ENCODE measurements at regions not wholly inside any gene's neighbourhood (a gene's known extent, or its start where the extent isn't known, plus 50 kb on each side); places are given as distances from the start of the nearest gene placed in this dataset.

DNA sequence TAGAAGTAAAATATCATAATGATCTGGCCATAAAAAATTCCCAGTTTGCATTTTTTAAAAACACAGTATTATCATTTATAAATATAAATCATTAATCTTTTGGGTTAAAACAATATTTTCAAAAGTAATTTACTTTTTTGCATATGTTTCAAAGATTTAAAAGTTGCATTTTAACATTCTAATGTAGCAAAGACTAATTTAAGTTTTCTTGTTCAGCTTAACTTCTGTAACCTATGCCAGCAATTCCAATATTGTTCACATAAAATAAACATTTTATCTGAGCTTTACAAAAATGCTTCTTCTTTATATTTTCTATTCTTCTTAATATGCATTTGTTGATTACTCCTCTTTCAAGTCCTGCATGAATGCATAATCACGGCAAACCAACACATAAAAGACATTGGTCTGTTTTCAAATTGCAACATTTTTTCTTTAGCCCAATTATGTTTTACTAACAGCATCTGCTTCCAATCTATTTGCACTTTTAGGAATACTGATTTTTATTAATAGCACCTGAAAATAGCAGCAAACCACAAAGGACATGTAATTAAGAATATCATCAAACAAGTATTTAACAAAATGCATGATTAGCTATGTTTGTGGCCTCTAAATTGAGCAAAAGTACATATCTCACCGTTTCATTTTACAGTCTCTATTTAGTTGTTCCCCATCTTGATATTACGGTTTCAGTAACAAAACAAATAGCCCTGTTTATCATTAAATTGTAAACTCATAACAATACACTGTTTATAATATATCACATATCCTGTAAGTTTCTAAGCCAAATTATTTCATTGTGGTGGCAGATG, 286.9 kb upstream of the NFE2L3 start:
- TF ChIP-seq, protein P1, sequence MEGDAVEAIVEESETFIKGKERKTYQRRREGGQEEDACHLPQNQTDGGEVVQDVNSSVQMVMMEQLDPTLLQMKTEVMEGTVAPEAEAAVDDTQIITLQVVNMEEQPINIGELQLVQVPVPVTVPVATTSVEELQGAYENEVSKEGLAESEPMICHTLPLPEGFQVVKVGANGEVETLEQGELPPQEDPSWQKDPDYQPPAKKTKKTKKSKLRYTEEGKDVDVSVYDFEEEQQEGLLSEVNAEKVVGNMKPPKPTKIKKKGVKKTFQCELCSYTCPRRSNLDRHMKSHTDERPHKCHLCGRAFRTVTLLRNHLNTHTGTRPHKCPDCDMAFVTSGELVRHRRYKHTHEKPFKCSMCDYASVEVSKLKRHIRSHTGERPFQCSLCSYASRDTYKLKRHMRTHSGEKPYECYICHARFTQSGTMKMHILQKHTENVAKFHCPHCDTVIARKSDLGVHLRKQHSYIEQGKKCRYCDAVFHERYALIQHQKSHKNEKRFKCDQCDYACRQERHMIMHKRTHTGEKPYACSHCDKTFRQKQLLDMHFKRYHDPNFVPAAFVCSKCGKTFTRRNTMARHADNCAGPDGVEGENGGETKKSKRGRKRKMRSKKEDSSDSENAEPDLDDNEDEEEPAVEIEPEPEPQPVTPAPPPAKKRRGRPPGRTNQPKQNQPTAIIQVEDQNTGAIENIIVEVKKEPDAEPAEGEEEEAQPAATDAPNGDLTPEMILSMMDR (IDR thresholded peaks at IDR 0.05) = no peak
- Histone ChIP-seq H3K9me3 (peaks cover 31% of the 10 kb centered on the region), H3K27ac (no peak overlapping the region), H3K4me1 (ENCODE audit: control insufficient read depth in 1 of 2, insufficient read depth in 1 of 2, low read depth in 1 of 2, low read length in 1 of 2) (peaks cover 20 to 23% of the 10 kb centered on the region in 2 experiments), H3K27me3 (peaks cover 100% of the 10 kb centered on the region), H3K36me3 (no peaks in the 10 kb centered on the region), H3K4me3 (ENCODE audit: low read depth in 1 of 2, low read length in 1 of 2) (no peak overlapping the region)

DNA sequence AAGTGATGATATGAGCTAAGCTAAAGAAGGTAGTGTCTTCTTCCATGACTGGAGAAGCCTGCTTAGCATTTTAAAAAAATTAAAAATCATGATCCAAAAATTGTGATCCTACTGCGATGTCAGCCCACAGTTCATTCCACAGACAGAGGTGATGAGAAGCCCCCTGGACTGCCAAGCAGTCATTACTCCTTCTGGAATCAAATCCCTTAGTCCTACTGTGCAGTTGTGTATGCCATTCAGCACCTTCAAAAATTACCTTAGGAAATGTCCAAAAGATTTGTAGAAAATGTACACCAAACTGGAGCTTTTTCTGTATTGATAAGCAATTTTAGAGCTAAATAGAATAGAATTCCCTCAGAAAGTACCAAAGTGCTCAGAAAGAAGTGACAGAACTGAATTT, 283.5 kb upstream of the NFE2L3 start:
- peaks cover 100% of the 10 kb centered on the region for H3K27me3 ChIP-seq
- no peaks in the 10 kb centered on the region for H3K4me1 ChIP-seq (ENCODE audit: control insufficient read depth in 1 of 2, insufficient read depth in 1 of 2, low read depth in 1 of 2, low read length in 1 of 2)
- no peak overlapping the region for H3K4me3 ChIP-seq (ENCODE audit: low read depth in 1 of 2, low read length in 1 of 2)
- TF ChIP-seq, protein P1 (IDR thresholded peaks at IDR 0.05) = no peak
- peaks cover 3% of the 10 kb centered on the region for H3K9me3 ChIP-seq
- no peaks in the 10 kb centered on the region for H3K36me3 ChIP-seq
- H3K27ac ChIP-seq = no peak overlapping the region

DNA sequence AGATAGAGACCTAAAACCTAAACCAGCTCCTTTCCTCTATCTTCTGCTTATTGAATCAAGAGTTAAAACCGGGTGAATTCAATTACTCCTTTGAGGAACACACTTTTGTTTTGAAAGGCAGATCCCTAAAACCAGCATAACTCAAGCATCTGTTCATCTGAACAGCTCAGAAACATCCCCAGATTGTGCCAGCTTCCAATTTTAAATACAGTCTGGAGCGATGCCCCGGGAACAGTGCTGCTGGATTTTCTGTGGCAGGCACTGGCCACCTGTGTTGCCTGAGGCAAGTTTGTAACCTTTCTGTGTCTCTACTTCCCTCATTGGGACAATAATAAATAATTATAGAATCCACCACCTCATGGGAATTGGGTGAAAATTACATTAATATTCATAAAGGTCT, 281.4 kb upstream of the NFE2L3 start:
- TF ChIP-seq, protein P1 (IDR thresholded peaks at IDR 0.05) = no peak
- no peak overlapping the region for H3K27ac ChIP-seq
- H3K36me3 ChIP-seq = no peaks in the 10 kb centered on the region
- H3K4me3 ChIP-seq (ENCODE audit: low read depth in 1 of 2, low read length in 1 of 2) = no peak overlapping the region
- no peaks in the 10 kb centered on the region for H3K9me3 ChIP-seq
- H3K27me3 ChIP-seq = peaks cover 100% of the 10 kb centered on the region
- H3K4me1 ChIP-seq (ENCODE audit: control insufficient read depth in 1 of 2, insufficient read depth in 1 of 2, low read depth in 1 of 2, low read length in 1 of 2) = no peaks in the 10 kb centered on the region

DNA sequence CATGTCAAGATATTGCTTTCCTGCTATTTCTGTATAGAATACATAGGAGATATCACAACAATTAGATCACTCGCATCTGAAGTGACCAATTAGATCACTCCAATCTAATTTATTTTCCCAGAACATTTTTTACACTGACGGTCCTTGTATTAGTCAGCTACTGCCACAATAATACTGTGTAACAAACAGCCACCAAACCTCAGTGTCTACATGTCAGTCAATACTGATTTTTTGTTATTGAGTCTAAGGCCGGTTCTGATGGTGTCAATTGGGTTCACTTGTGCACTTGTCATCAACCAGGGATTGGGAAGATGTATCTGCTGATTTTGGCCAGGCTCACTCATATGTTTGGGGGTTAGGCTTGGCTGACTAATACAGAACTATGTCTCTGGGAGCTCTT, 275.9 kb upstream of the NFE2L3 start:
- Histone ChIP-seq H3K27me3 (peaks cover 100% of the 10 kb centered on the region), H3K4me3 (ENCODE audit: low read depth in 1 of 2, low read length in 1 of 2) (no peak overlapping the region), H3K4me1 (ENCODE audit: control insufficient read depth in 1 of 2, insufficient read depth in 1 of 2, low read depth in 1 of 2, low read length in 1 of 2) (no peaks in the 10 kb centered on the region), H3K27ac (no peak overlapping the region), H3K36me3 (no peaks in the 10 kb centered on the region), H3K9me3 (no peaks in the 10 kb centered on the region)
- TF ChIP-seq, protein P1 (IDR thresholded peaks at IDR 0.05) = no peak

DNA sequence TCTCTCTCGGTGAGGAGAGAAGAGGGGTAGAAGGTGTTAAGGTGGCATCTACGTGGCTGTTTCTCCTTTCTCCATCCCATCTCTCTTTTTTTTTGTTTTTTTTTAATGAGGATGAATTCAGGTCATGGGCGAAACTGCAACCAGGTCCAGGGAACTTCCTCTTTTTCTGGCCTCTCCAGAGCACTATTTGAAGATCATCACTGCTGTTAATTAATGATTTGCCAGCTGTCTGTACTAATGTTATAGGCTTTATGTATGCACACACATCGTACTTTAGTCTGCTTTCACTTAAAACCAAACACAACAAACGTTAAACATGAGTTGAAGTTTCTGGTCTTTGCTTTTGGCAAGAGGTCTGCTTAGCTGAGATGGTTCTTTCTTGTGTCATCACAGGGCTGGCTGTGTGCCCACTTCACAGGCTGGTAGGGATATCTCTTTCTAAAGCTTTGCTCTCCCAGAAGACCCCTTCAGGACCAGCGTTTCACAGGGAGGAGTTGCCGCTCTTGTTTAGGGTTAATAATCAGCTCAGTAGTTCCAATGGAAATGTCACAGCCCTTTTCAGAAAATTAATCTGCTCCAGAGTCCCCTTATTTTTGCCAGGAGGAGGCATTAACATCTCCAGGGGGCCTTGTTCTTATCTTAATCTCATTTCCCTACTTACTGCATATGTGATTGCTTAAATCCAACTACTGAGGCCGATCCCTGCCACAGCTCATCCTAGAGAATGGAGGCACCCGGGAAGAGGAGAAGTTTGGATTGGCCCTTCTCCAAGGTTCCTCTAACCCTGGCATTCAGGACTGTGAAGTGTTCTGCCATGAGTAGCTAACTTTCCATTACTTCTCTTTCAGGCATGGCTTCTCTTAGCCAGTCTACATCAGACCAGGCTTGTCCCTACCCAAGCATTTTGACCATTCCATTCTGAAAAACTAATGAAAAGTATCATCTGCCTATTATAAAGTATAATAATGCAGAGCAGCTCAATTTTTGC, 273.9 kb upstream of the NFE2L3 start:
- no peaks in the 10 kb centered on the region for H3K4me1 ChIP-seq (ENCODE audit: control insufficient read depth in 1 of 2, insufficient read depth in 1 of 2, low read depth in 1 of 2, low read length in 1 of 2)
- H3K36me3 ChIP-seq = no peaks in the 10 kb centered on the region
- H3K9me3 ChIP-seq = no peaks in the 10 kb centered on the region
- TF ChIP-seq, protein P1 (IDR thresholded peaks at IDR 0.05) = no peak
- H3K4me3 ChIP-seq (ENCODE audit: low read depth in 1 of 2, low read length in 1 of 2) = no peak overlapping the region
- H3K27me3 ChIP-seq = peaks cover 100% of the 10 kb centered on the region
- H3K27ac ChIP-seq = no peak overlapping the region

Measured in neutrophil (primary cell).